ENCODE measurements at regions not wholly inside any gene's neighbourhood (a gene's known extent, or its start where the extent isn't known, plus 50 kb on each side); places are given as distances from the start of the nearest gene placed in this dataset.

DNA sequence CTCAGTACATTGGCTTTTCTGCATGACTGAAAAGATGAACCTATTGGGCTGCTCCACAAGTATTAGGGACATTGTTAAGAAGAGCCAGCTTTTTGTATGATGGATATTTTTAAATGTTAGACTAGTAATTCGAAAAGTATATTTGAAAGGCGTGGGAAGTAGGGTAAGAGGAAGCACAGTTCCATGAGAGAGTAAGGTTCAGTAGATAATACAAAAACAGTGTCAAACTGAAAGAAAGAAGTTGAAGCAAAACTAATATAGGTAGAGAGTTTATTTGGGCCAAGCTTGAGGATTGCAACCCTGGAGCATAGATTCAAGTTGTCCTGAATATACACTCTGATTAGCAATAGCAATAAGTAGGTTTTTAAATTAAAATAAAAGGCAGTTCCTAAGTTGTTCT lies 193.9 kb downstream of the RASSF9 start:
- Mint-ChIP-seq H3K36me3 (ENCODE audit: low read depth) (no peaks in the 10 kb centered on the region), H3K4me3 (no peak overlapping the region), H3K27me3 (ENCODE audit: insufficient read depth) (no peaks in the 10 kb centered on the region), H3K9me3 (no peaks in the 10 kb centered on the region), H3K4me1 (peaks cover 3% of the 10 kb centered on the region), H3K27ac (no peak overlapping the region)
- H3K4me1 ChIP-seq (ENCODE audit: control insufficient read depth, insufficient read depth, low read length): peaks cover 6% of the 10 kb centered on the region
- WGBS, 2 experiments (ENCODE audit: insufficient coverage in 1 of 2, insufficient read length in 1 of 2): 91% methylated on average over 2 of the region's 2 CpGs
- H3K27ac ChIP-seq (ENCODE audit: low read depth, low read length): no peak overlapping the region
- DNase-seq: no peak
- no peaks in the 10 kb centered on the region for H3K9me3 ChIP-seq (ENCODE audit: control insufficient read depth, low read length)
- no peak overlapping the region for H3K9ac ChIP-seq (ENCODE audit: extremely low read depth, low read length, poor library complexity, severe bottlenecking)
- H3K36me3 ChIP-seq (ENCODE audit: control insufficient read depth, insufficient read depth, low read length): no peaks in the 10 kb centered on the region
- no peaks in the 10 kb centered on the region for H3K27me3 ChIP-seq (ENCODE audit: control insufficient read depth, insufficient read depth, low read length, poor library complexity, severe bottlenecking)
- H3K4me3 ChIP-seq (ENCODE audit: low read length): no peak overlapping the region
- no peak for TF ChIP-seq CTCF (conservative IDR thresholded peaks at IDR 0.05)

- Histone ChIP-seq H3K27me3 (ENCODE audit: control insufficient read depth, insufficient read depth, low read length, poor library complexity, severe bottlenecking) (no peaks in the 10 kb centered on the region), H3K9me3 (ENCODE audit: control insufficient read depth, low read length) (no peaks in the 10 kb centered on the region), H3K9ac (ENCODE audit: extremely low read depth, low read length, poor library complexity, severe bottlenecking) (no peak overlapping the region), H3K4me1 (ENCODE audit: control insufficient read depth, insufficient read depth, low read length) (peaks cover 6% of the 10 kb centered on the region), H3K27ac (ENCODE audit: low read depth, low read length) (no peak overlapping the region), H3K36me3 (ENCODE audit: control insufficient read depth, insufficient read depth, low read length) (no peaks in the 10 kb centered on the region), H3K4me3 (ENCODE audit: low read length) (no peak overlapping the region)
- 73 to 81% methylated on average over 5 of the region's 5 CpGs for WGBS, 2 experiments (ENCODE audit: insufficient coverage in 1 of 2, insufficient read length in 1 of 2)
- peak; percentile 60 for DNase-seq
- Mint-ChIP-seq H3K9me3 (no peaks in the 10 kb centered on the region), H3K27ac (no peak overlapping the region), H3K36me3 (ENCODE audit: low read depth) (no peaks in the 10 kb centered on the region), H3K27me3 (ENCODE audit: insufficient read depth) (no peaks in the 10 kb centered on the region), H3K4me1 (peaks cover 3% of the 10 kb centered on the region), H3K4me3 (no peak overlapping the region)
- peak; percentile 73 for TF ChIP-seq CTCF (conservative IDR thresholded peaks at IDR 0.05)
These were observed 193.4 kb downstream of the RASSF9 start for GRCh38 chr12:85642808-85643207.

GRCh38 chr12:85644508-85644907 lies 191.7 kb downstream of the RASSF9 start:
- H3K4me1 Mint-ChIP-seq: peaks cover 3% of the 10 kb centered on the region
- H3K36me3 ChIP-seq (ENCODE audit: control insufficient read depth, insufficient read depth, low read length): no peaks in the 10 kb centered on the region
- 94 to 100% methylated on average over 1 to 2 of the region's 3 CpGs for WGBS, 2 experiments (ENCODE audit: insufficient coverage in 1 of 2, insufficient read length in 1 of 2)
- no peak overlapping the region for H3K9ac ChIP-seq (ENCODE audit: extremely low read depth, low read length, poor library complexity, severe bottlenecking)
- no peak for TF ChIP-seq CTCF (conservative IDR thresholded peaks at IDR 0.05)
- H3K27me3 ChIP-seq (ENCODE audit: control insufficient read depth, insufficient read depth, low read length, poor library complexity, severe bottlenecking): no peaks in the 10 kb centered on the region
- no peaks in the 10 kb centered on the region for H3K9me3 Mint-ChIP-seq
- H3K9me3 ChIP-seq (ENCODE audit: control insufficient read depth, low read length): no peaks in the 10 kb centered on the region
- no peaks in the 10 kb centered on the region for H3K36me3 Mint-ChIP-seq (ENCODE audit: low read depth)
- H3K27ac Mint-ChIP-seq: no peak overlapping the region
- H3K4me3 ChIP-seq (ENCODE audit: low read length): no peak overlapping the region
- no peak for DNase-seq
- no peaks in the 10 kb centered on the region for H3K27me3 Mint-ChIP-seq (ENCODE audit: insufficient read depth)
- no peak overlapping the region for H3K27ac ChIP-seq (ENCODE audit: low read depth, low read length)
- no peak overlapping the region for H3K4me3 Mint-ChIP-seq
- peaks cover 6% of the 10 kb centered on the region for H3K4me1 ChIP-seq (ENCODE audit: control insufficient read depth, insufficient read depth, low read length)

Data from endodermal cell (in vitro differentiated cells).